Neural progenitor cell (in vitro differentiated cells): ENCODE measurements at regions not wholly inside any gene's neighbourhood (a gene's known extent, or its start where the extent isn't known, plus 50 kb on each side); places are given as distances from the start of the nearest gene placed in this dataset.

Experiments
- CTCF ChIP-seq: fragments of 200-600 bp; sonication (generic); IDR thresholded peaks from 2 replicates; pipeline ENCODE4 v1.5.1; 2017; ENCODE audit warnings: antibody characterized with exemption, mild to moderate bottlenecking
- EZH2 ChIP-seq: fragments of 200-600 bp; sonication (generic); IDR thresholded peaks from 2 replicates; pipeline ENCODE4 v1.6.1; 2017; ENCODE audit warnings: antibody characterized with exemption, mild to moderate bottlenecking, moderate library complexity

DNA sequence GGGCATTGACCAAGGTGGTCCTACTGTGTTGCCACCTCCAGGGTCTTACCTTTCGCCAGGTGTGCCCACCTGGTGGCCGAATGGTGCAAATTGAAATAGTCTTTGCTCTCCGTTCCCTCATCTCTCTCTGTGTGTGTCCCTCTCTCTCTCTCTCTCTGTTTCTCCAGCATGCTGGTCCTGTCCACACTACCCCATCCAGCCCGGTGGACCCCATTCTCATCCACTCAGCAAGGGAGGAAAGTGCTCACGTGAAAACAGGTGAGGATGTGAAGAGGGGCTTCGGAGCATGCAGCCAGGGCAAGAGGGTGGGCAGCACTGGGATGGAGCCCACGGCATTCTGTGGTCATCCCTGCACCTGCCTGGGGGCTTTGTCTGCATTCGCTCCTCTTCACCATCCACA is 150.1 kb downstream of the CRLF2 start:
- TF ChIP-seq CTCF (no peak), EZH2 (no peak)
